Endothelial cell of umbilical vein (primary cell): ENCODE measurements at regions not wholly inside any gene's neighbourhood (a gene's known extent, or its start where the extent isn't known, plus 50 kb on each side); places are given as distances from the start of the nearest gene placed in this dataset.

Experiments
- EZH2 ChIP-seq: IDR thresholded peaks from 2 replicates; pipeline ENCODE4 v1.6.1; 2012; ENCODE audit warnings: borderline replicate concordance, low read depth, mild to moderate bottlenecking, moderate library complexity, low read length, inconsistent platforms; ENCODE audit not compliant: severe bottlenecking
- POLR2A ChIP-seq: IDR thresholded peaks from 2 replicates; pipeline ENCODE4 v1.6.1; 2012; ENCODE audit warnings: low read depth, mild to moderate bottlenecking, control low read depth, low read length
- TF ChIP-seq, protein P1 (sequence below), 2 donors: IDR thresholded peaks; 1 replicate in 1 of 2; 2 replicates in 1 of 2; pipeline ENCODE4 v1.5.1; 2011; ENCODE audit warnings: low read length in 2 of 2, mild to moderate bottlenecking in 2 of 2, moderate library complexity in 2 of 2, control low read depth in 1 of 2, inconsistent platforms in 1 of 2, low read depth in 1 of 2; ENCODE audit not compliant: insufficient read depth in 1 of 2; ENCODE audit errors: extremely low read depth in 1 of 2

DNA sequence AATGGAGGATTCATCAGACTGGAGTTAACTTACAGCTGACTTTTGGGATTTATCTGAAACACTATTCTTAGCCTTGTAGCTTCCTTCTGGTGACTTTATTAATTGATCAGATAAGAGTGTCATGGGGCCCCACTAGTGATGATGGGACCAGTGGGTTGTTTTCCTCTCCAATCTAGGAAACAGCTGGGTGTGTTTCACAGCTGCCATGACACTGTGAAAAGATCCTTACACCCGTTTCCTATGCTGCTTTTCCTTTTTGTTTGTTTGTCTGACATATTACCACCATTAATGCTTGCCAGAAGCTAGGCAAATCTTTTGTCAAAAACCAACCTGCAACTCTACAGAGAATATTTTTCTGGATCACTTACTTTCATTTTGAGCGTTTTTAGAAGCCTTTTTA is 86.2 kb downstream of the ZBTB18 start:
- TF ChIP-seq POLR2A (no peak), EZH2 (no peak)
- TF ChIP-seq, protein P1, sequence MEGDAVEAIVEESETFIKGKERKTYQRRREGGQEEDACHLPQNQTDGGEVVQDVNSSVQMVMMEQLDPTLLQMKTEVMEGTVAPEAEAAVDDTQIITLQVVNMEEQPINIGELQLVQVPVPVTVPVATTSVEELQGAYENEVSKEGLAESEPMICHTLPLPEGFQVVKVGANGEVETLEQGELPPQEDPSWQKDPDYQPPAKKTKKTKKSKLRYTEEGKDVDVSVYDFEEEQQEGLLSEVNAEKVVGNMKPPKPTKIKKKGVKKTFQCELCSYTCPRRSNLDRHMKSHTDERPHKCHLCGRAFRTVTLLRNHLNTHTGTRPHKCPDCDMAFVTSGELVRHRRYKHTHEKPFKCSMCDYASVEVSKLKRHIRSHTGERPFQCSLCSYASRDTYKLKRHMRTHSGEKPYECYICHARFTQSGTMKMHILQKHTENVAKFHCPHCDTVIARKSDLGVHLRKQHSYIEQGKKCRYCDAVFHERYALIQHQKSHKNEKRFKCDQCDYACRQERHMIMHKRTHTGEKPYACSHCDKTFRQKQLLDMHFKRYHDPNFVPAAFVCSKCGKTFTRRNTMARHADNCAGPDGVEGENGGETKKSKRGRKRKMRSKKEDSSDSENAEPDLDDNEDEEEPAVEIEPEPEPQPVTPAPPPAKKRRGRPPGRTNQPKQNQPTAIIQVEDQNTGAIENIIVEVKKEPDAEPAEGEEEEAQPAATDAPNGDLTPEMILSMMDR (IDR thresholded peaks at IDR 0.05; ENCODE audit: extremely low read depth in 1 of 2, insufficient read depth in 1 of 2, low read depth in 1 of 2, low read length in 2 of 2): no peak
